ENCODE measurements at regions not wholly inside any gene's neighbourhood (a gene's known extent, or its start where the extent isn't known, plus 50 kb on each side); places are given as distances from the start of the nearest gene placed in this dataset.

GRCh38 chr10:129288999-129289584, 177.9 kb upstream of the MGMT start:
- CTCF ChIA-PET (ENCODE audit: low intra/inter-chr PET ratio, low total read pairs): no interaction called here
- Histone ChIP-seq H3K9ac (ENCODE audit: insufficient read depth, low read depth, low read length) (no peak overlapping the region), H2AFZ (ENCODE audit: low read length) (no peak overlapping the region), H3K27me3 (ENCODE audit: control insufficient read depth in 1 of 2, insufficient read depth in 2 of 2, low read length in 2 of 2) (no peaks in the 10 kb centered on the region), H3K4me1 (ENCODE audit: insufficient read depth, low read length) (no peaks in the 10 kb centered on the region), H3K4me2 (ENCODE audit: low read depth, low read length) (no peak overlapping the region), H4K20me1 (ENCODE audit: insufficient read depth, low read length) (no peaks in the 10 kb centered on the region), H3K4me3 (replicated peaks in 1 of 3; ENCODE audit: insufficient read depth in 1 of 3, low read depth in 2 of 3, low read length in 3 of 3) (no peak overlapping the region), H3K79me2 (ENCODE audit: insufficient read depth, low read length) (no peaks in the 10 kb centered on the region), H3K27ac (ENCODE audit: extremely low read length, insufficient read depth, low read length) (no peak overlapping the region), H3K36me3 (replicated peaks in 1 of 2; ENCODE audit: control insufficient read depth in 1 of 2, insufficient read depth in 2 of 2, low read length in 2 of 2) (no peaks in the 10 kb centered on the region), H3K9me3 (ENCODE audit: low read length) (no peaks in the 10 kb centered on the region; the same call in 1 of the 2 replicates)
- intact Hi-C loops (cut with micrococcal nuclease; ENCODE audit: unreplicated experiment) (no loop called here), in situ Hi-C loops (cut with HindIII; ENCODE audit: extremely low pct_ligation_motif_present, low pct_unique_long_range_greater_than_20kb) (no loop called here)
- no peak for TF ChIP-seq ZBTB20 (CRISPR knock-in tag; IDR thresholded peaks at IDR 0.05; ENCODE audit: borderline replicate concordance, low read depth)
- no peak for TF ChIP-seq ZMYM2 (CRISPR knock-in tag; IDR thresholded peaks at IDR 0.05)
- TF ChIP-seq HIVEP1 (CRISPR knock-in tag; IDR thresholded peaks at IDR 0.05): no peak
- no peak for TF ChIP-seq ZNF33A (CRISPR knock-in tag; IDR thresholded peaks at IDR 0.05; ENCODE audit: borderline replicate concordance)
- TF ChIP-seq MEIS1 (CRISPR knock-in tag; IDR thresholded peaks at IDR 0.05; ENCODE audit: borderline replicate concordance): no peak
- TF ChIP-seq ZNF839 (CRISPR knock-in tag; IDR thresholded peaks at IDR 0.05; ENCODE audit: borderline replicate concordance): no peak
- no peak for TF ChIP-seq ELF4 (CRISPR knock-in tag; IDR thresholded peaks at IDR 0.05; ENCODE audit: borderline replicate concordance)
- no peak for TF ChIP-seq ZNF12 (CRISPR knock-in tag; IDR thresholded peaks at IDR 0.05)
- WGBS (ENCODE audit: low lambda C conversion rate): 7% methylated on average over 6 of the region's 6 CpGs
- no peak for ATAC-seq
- no TSS peak for BruUV-seq (replicated peaks)
- POLR2A ChIA-PET: no interaction called here
- DNase-seq (ENCODE audit: low spot score): no peak
- no peak for FAIRE-seq

GRCh38 chr10:129293991-129294700, 172.9 kb upstream of the MGMT start:
- H3K4me2 ChIP-seq (ENCODE audit: low read depth, low read length): no peak overlapping the region
- ATAC-seq (no peak), DNase-seq (ENCODE audit: low spot score) (no peak), FAIRE-seq (no peak)
- in situ Hi-C loops (cut with HindIII; ENCODE audit: extremely low pct_ligation_motif_present, low pct_unique_long_range_greater_than_20kb) (no loop called here), intact Hi-C loops (cut with micrococcal nuclease; ENCODE audit: unreplicated experiment) (no loop called here)
- ChIA-PET CTCF (ENCODE audit: low intra/inter-chr PET ratio, low total read pairs) (no interaction called here), POLR2A (no interaction called here)
- no peaks in the 10 kb centered on the region for H3K36me3 ChIP-seq (replicated peaks in 1 of 2; ENCODE audit: control insufficient read depth in 1 of 2, insufficient read depth in 2 of 2, low read length in 2 of 2)
- BruUV-seq (replicated peaks): no TSS peak
- no peaks in the 10 kb centered on the region for H3K27me3 ChIP-seq (ENCODE audit: control insufficient read depth in 1 of 2, insufficient read depth in 2 of 2, low read length in 2 of 2)
- no peak overlapping the region for H3K4me3 ChIP-seq (replicated peaks in 1 of 3; ENCODE audit: insufficient read depth in 1 of 3, low read depth in 2 of 3, low read length in 3 of 3)
- no peak overlapping the region for H3K27ac ChIP-seq (ENCODE audit: extremely low read length, insufficient read depth, low read length)
- H4K20me1 ChIP-seq (ENCODE audit: insufficient read depth, low read length): no peaks in the 10 kb centered on the region
- 7% methylated on average over 2 of the region's 2 CpGs for WGBS (ENCODE audit: low lambda C conversion rate)
- no peak overlapping the region for H3K9ac ChIP-seq (ENCODE audit: insufficient read depth, low read depth, low read length)
- no peaks in the 10 kb centered on the region for H3K9me3 ChIP-seq (ENCODE audit: low read length)
- no peak overlapping the region for H2AFZ ChIP-seq (ENCODE audit: low read length)
- H3K4me1 ChIP-seq (ENCODE audit: insufficient read depth, low read length): no peaks in the 10 kb centered on the region
- no peaks in the 10 kb centered on the region for H3K79me2 ChIP-seq (ENCODE audit: insufficient read depth, low read length)
- TF ChIP-seq RORA (CRISPR knock-in tag; IDR thresholded peaks at IDR 0.05) (no peak), ZNF747 (CRISPR knock-in tag; IDR thresholded peaks at IDR 0.05; ENCODE audit: borderline replicate concordance) (no peak), ZNF614 (CRISPR knock-in tag; IDR thresholded peaks at IDR 0.05; ENCODE audit: borderline replicate concordance) (no peak), BCL3 (CRISPR knock-in tag; IDR thresholded peaks at IDR 0.05) (no peak), ZBTB42 (CRISPR knock-in tag; IDR thresholded peaks at IDR 0.05) (no peak), THAP11 (CRISPR knock-in tag; IDR thresholded peaks at IDR 0.05) (no peak), HMGA1 (CRISPR knock-in tag; conservative IDR thresholded peaks at IDR 0.05) (no peak), KLF16 (CRISPR knock-in tag; IDR thresholded peaks at IDR 0.05) (no peak), U2AF1 (optimal IDR thresholded peaks at IDR 0.05; ENCODE audit: low read depth, low read length) (no peak), ZNF878 (CRISPR knock-in tag; IDR thresholded peaks at IDR 0.05) (no peak), CHD2 (IDR thresholded peaks at IDR 0.05; ENCODE audit: low read depth, low read length) (no peak), ZNF296 (CRISPR knock-in tag; conservative IDR thresholded peaks at IDR 0.05) (no peak)

Measured in HepG2 (cell line).